ENCODE measurements at regions not wholly inside any gene's neighbourhood (a gene's known extent, or its start where the extent isn't known, plus 50 kb on each side); places are given as distances from the start of the nearest gene placed in this dataset.
"Not testable (repeated sequence)": the region's sequence is repeated elsewhere in the genome, so short reads cannot be mapped to it uniquely, and the experiment has no call there.

DNA sequence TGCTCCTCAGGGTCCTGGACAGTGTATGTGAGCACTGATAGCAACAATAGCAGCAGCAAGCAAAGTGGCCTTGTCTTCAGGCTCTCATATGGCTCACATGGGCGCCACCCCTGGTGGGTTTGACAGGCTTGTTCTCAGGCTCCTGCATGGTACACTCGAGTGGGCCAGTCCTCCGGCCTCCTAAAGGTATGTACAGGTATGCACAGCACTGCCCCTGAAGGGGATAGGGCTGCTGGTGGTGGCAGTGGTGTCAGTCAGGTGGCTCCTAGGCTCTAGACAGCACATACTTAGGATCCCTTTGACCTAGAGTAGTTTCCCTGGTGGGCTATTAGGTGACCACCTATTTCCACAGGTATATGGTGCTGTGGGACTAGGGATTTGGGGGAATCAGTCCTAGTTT, 79.8 kb downstream of the LGALS9B start:
- H3K27me3 Mint-ChIP-seq; POLR2A ChIA-PET; DNase-seq; H3K36me3 Mint-ChIP-seq; H3K27ac Mint-ChIP-seq; ATAC-seq (ENCODE audit: low read depth); H3K4me3 Mint-ChIP-seq; H3K4me1 Mint-ChIP-seq; H3K9me3 Mint-ChIP-seq: not testable (repeated sequence)

DNA sequence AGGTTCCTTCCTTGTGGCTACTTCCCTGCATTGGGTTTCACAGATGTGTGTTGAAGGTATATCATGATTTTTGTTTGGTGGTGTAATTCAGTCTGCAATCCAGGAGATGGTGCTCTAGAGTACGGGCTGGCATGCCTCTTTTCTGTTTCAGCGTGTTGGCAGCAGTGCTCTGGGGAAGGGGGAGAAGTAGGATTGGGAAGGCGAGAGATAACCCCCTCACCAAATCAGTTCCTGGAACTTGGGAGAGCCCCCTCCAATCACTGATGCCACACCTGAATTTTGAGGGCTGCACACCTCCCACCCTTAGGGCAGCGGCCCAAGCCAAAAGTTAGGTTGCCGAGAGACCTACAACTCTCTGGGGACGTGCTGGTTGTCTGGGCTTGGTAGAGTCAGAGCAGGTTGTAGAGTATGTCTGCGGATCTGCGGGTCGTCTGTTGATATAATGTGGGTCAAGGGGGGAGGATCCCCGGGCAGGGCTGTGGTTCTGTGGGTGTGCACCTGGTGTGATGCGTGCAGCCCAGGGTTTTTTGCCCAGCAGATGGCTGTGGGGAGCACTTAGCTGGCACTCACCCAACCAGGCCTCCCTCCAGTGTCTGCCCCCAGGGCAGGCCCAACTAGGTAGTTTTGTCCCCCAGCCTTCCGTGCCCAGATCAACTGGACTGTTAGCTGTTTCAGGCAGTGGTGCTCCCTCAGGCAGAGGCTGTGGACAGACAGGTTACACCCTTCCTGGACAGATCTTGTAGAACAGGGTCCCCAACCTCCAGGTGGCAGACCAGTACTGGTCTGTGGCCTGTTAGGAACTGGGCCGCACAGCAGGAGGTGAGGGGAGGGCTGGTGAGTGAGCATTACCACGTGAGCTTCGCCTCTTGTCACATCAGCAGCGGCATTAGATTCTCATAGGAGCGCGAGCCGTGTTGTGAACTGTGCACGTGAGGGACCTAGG, 85.7 kb downstream of the LGALS9B start:
- H3K9me3 Mint-ChIP-seq, POLR2A ChIA-PET, H3K4me1 Mint-ChIP-seq, H3K36me3 Mint-ChIP-seq, H3K27me3 Mint-ChIP-seq: not testable (repeated sequence)
- H3K27ac Mint-ChIP-seq: peak overlapping the region; percentile 67
- peak; percentile 67 for ATAC-seq (ENCODE audit: low read depth)
- peak overlapping the region; percentile 50 for H3K4me3 Mint-ChIP-seq
- peak; percentile 35 for DNase-seq

DNA sequence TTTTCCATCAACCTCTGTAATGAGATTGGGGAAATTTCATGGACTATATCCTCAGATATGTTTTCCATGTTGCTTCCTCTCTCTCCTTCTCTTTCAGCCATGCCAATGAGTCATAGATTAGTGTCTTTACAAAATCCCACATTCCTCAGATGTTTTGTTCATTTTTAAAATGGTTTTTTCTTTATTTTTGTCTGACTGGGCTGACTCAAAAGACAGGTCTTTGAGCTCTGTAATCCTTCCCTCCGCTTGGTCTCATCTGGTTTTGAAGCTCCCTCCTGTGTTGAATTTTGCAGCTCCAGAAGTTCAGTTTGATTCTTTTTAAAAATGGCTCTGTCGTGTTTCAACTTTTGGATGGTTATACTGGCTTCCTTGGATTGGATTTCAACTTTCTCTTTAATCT, 86.7 kb downstream of the LGALS9B start:
- POLR2A ChIA-PET; H3K27ac Mint-ChIP-seq; H3K36me3 Mint-ChIP-seq; H3K4me3 Mint-ChIP-seq; H3K9me3 Mint-ChIP-seq; H3K27me3 Mint-ChIP-seq; ATAC-seq (ENCODE audit: low read depth); DNase-seq; H3K4me1 Mint-ChIP-seq: not testable (repeated sequence)

DNA sequence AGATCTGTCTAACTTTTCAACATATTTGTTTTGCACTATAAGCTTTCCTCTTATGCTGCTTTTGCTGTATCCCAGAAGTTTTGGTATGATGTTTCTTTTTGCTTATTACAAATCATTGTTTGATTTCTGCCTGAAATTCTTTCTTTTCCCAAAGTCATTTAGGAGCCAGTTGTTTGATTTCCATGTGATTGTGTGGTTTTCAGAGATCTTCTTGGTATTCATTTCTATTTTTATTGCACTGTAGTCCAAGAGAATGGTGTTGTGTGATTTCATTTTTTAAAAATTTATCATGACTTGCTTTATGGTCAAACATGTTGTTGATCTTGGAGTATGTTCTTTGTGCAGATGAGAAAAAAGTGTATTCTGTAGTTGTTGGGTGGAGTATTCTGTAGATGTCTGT, 88.1 kb downstream of the LGALS9B start:
- DNase-seq; POLR2A ChIA-PET; H3K27me3 Mint-ChIP-seq; H3K4me3 Mint-ChIP-seq; H3K9me3 Mint-ChIP-seq; H3K36me3 Mint-ChIP-seq; H3K4me1 Mint-ChIP-seq; H3K27ac Mint-ChIP-seq; ATAC-seq (ENCODE audit: low read depth): not testable (repeated sequence)

DNA sequence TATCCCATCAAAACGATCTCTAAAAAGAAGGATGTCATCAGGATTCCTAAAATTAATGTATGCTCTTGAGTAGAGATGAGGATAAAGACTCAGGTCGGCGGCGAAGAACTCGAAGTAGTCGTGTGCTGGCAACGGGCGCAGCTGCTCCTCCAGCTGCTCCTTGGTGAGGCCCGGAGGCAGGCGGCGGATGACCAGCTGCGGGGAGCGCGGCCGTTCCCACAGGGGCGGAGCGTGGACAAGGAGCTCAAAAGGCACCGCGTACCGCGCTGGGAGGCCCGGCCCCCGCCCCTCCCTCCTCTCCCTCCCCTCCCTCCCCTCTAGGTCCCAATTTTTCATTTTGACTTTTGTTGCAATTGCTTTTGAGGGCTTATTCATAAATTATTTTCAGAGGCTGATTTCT, 90.7 kb downstream of the LGALS9B start:
- H3K27me3 Mint-ChIP-seq; H3K36me3 Mint-ChIP-seq; H3K4me3 Mint-ChIP-seq; DNase-seq; H3K27ac Mint-ChIP-seq; H3K9me3 Mint-ChIP-seq; POLR2A ChIA-PET; ATAC-seq (ENCODE audit: low read depth); H3K4me1 Mint-ChIP-seq: not testable (repeated sequence)

DNA sequence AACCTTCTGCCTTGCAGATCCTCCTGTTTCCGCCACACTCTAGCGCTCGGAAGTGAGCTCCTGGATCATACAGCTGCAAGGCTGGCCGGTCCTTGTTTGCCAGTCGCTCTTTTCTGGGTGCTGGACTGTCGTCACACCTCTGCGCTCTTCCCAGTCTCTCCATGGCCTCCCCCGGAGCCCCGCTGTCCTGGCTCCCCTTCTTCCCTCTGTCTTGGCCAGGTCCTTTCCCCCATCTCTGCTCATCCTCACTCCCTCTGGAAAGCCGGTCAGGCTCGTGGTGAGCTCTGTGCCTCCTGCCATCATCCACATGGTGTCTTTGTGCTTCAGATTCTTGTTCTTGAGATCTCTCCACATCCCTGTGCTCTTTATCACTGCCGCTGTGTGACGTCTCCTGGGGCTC, 91.6 kb downstream of the LGALS9B start:
- H3K4me3 Mint-ChIP-seq; H3K9me3 Mint-ChIP-seq; H3K27me3 Mint-ChIP-seq; DNase-seq; H3K27ac Mint-ChIP-seq; POLR2A ChIA-PET; H3K4me1 Mint-ChIP-seq; ATAC-seq (ENCODE audit: low read depth); H3K36me3 Mint-ChIP-seq: not testable (repeated sequence)
